Bone marrow (tissue), 2 donors: ENCODE measurements at regions not wholly inside any gene's neighbourhood (a gene's known extent, or its start where the extent isn't known, plus 50 kb on each side); places are given as distances from the start of the nearest gene placed in this dataset.

Source experiments
- DNase-seq, 2 donors: peaks; one replicate each; lab custom pipeline; 2025; lab: John Stamatoyannopoulos, UW

GRCh38 chr18:28626756-28627155 lies 449.8 kb upstream of the CDH2 start:
- no peak for DNase-seq

- DNase-seq: no peak
Measured at GRCh38 chr18:28607991-28608390, 431.1 kb upstream of the CDH2 start.

- DNase-seq: no peak
Measured at GRCh38 chr18:28606686-28607085, 429.8 kb upstream of the CDH2 start.

GRCh38 chr18:28602391-28602790 lies 425.5 kb upstream of the CDH2 start:
- DNase-seq: no peak

- no peak for DNase-seq
Measured at GRCh38 chr18:28594034-28594433, 417.1 kb upstream of the CDH2 start.

- DNase-seq: no peak
Measured at GRCh38 chr18:28588884-28589549, 412.1 kb upstream of the CDH2 start.

GRCh38 chr18:28584731-28585130 lies 407.8 kb upstream of the CDH2 start:
- DNase-seq: no peak

- DNase-seq: no peak
Measured at GRCh38 chr18:28582724-28583123, 405.8 kb upstream of the CDH2 start.

- no peak for DNase-seq
Measured at GRCh38 chr18:28581521-28582071, 404.7 kb upstream of the CDH2 start.

GRCh38 chr18:28576941-28577340 lies 400.0 kb upstream of the CDH2 start:
- DNase-seq: peak in 1 of 2 donors; percentile 62

GRCh38 chr18:28575123-28575522 lies 398.2 kb upstream of the CDH2 start:
- DNase-seq: no peak

- no peak for DNase-seq
Measured at GRCh38 chr18:28574175-28574574, 397.2 kb upstream of the CDH2 start.

GRCh38 chr18:28571929-28572328 lies 395.0 kb upstream of the CDH2 start:
- DNase-seq: no peak

- DNase-seq: no peak
Measured at GRCh38 chr18:28560331-28560730, 383.4 kb upstream of the CDH2 start.

GRCh38 chr18:28559511-28559910 lies 382.6 kb upstream of the CDH2 start:
- DNase-seq: no peak

- DNase-seq: no peak
Measured at GRCh38 chr18:28541934-28542333, 365.0 kb upstream of the CDH2 start.

GRCh38 chr18:28541276-28541930 lies 364.5 kb upstream of the CDH2 start:
- no peak for DNase-seq

- no peak for DNase-seq
Measured at GRCh38 chr18:28529644-28530043, 352.7 kb upstream of the CDH2 start.

GRCh38 chr18:28526196-28526595 lies 349.3 kb upstream of the CDH2 start:
- DNase-seq: no peak

GRCh38 chr18:28523758-28524475 lies 347.0 kb upstream of the CDH2 start:
- DNase-seq: no peak

GRCh38 chr18:28522236-28522635 lies 345.3 kb upstream of the CDH2 start:
- no peak for DNase-seq

- DNase-seq: no peak
Measured at GRCh38 chr18:28519997-28520396, 343.1 kb upstream of the CDH2 start.

- no peak for DNase-seq
Measured at GRCh38 chr18:28514699-28515098, 337.8 kb upstream of the CDH2 start.
